ENCODE measurements at regions not wholly inside any gene's neighbourhood (a gene's known extent, or its start where the extent isn't known, plus 50 kb on each side); places are given as distances from the start of the nearest gene placed in this dataset.

GRCh38 chr20:58568483-58569240 is 53.5 kb upstream of the APCDD1L start:
- Histone ChIP-seq H3K4me3 (no peak overlapping the region), H3K4me1 (peaks cover 0 to 29% (median 0%) of the 10 kb centered on the region in 3 donors), H3K36me3 (no peaks in the 10 kb centered on the region), H3K9me3 (peaks cover 0 to 6% (median 0%) of the 10 kb centered on the region in 3 donors), H3K27ac (no peak overlapping the region), H3K27me3 (no peaks in the 10 kb centered on the region)
- 55 to 74% methylated on average over 3 to 8 of the region's 20 CpGs for WGBS, 2 donors (ENCODE audit: low coverage in 1 of 2)
- ATAC-seq, result no peak
- TF ChIP-seq POLR2AphosphoS5 (IDR thresholded peaks at IDR 0.05) (no peak), CTCF (IDR thresholded peaks at IDR 0.05) (no peak), EP300 (IDR thresholded peaks at IDR 0.05) (no peak), POLR2A (IDR thresholded peaks at IDR 0.05) (no peak)

GRCh38 chr20:58568126-58568482 is 52.9 kb upstream of the APCDD1L start:
- Histone ChIP-seq H3K36me3 (no peaks in the 10 kb centered on the region), H3K4me1 (peaks cover 0 to 29% (median 0%) of the 10 kb centered on the region in 3 donors), H3K27me3 (no peaks in the 10 kb centered on the region), H3K9me3 (peaks cover 0 to 8% (median 0%) of the 10 kb centered on the region in 3 donors), H3K4me3 (no peak overlapping the region), H3K27ac (no peak overlapping the region)
- ATAC-seq, result no peak
- WGBS, 2 donors (ENCODE audit: low coverage in 1 of 2), result 62 to 64% methylated on average over 6 to 10 of the region's 10 CpGs
- TF ChIP-seq CTCF (IDR thresholded peaks at IDR 0.05) (no peak), EP300 (IDR thresholded peaks at IDR 0.05) (no peak), POLR2A (IDR thresholded peaks at IDR 0.05) (no peak), POLR2AphosphoS5 (IDR thresholded peaks at IDR 0.05) (no peak)

- 83 to 97% methylated on average over 1 to 6 of the region's 13 CpGs for WGBS, 2 donors (ENCODE audit: low coverage in 1 of 2)
- TF ChIP-seq CTCF (IDR thresholded peaks at IDR 0.05) (no peak), POLR2AphosphoS5 (IDR thresholded peaks at IDR 0.05) (no peak), POLR2A (IDR thresholded peaks at IDR 0.05) (no peak), EP300 (IDR thresholded peaks at IDR 0.05) (no peak)
- Histone ChIP-seq H3K27ac (no peak overlapping the region), H3K27me3 (no peaks in the 10 kb centered on the region), H3K4me1 (peaks cover 0 to 29% (median 0%) of the 10 kb centered on the region in 3 donors), H3K36me3 (no peaks in the 10 kb centered on the region), H3K4me3 (no peak overlapping the region), H3K9me3 (peaks cover 0 to 8% (median 0%) of the 10 kb centered on the region in 3 donors)
- ATAC-seq, result no peak
These were observed 52.2 kb upstream of the APCDD1L start for GRCh38 chr20:58567437-58567836.

- TF ChIP-seq CTCF (IDR thresholded peaks at IDR 0.05) (no peak), POLR2AphosphoS5 (IDR thresholded peaks at IDR 0.05) (no peak), EP300 (IDR thresholded peaks at IDR 0.05) (no peak), POLR2A (IDR thresholded peaks at IDR 0.05) (no peak)
- no peaks in the 10 kb centered on the region for H3K27me3 ChIP-seq
- no peak overlapping the region for H3K4me3 ChIP-seq
- ATAC-seq, result no peak
- H3K4me1 ChIP-seq, result peaks cover 0 to 25% (median 0%) of the 10 kb centered on the region in 3 donors
- H3K9me3 ChIP-seq, result peaks cover 0 to 8% (median 0%) of the 10 kb centered on the region in 3 donors
- no CpG with 5 or more reads among the region's 6 CpGs for WGBS, 2 donors (ENCODE audit: low coverage in 1 of 2)
- no peaks in the 10 kb centered on the region for H3K36me3 ChIP-seq
- H3K27ac ChIP-seq, result no peak overlapping the region
These were observed 51.8 kb upstream of the APCDD1L start for GRCh38 chr20:58566981-58567380.

Data from gastroesophageal sphincter (tissue), 4 donors.